ENCODE measurements at regions not wholly inside any gene's neighbourhood (a gene's known extent, or its start where the extent isn't known, plus 50 kb on each side); places are given as distances from the start of the nearest gene placed in this dataset.

DNA sequence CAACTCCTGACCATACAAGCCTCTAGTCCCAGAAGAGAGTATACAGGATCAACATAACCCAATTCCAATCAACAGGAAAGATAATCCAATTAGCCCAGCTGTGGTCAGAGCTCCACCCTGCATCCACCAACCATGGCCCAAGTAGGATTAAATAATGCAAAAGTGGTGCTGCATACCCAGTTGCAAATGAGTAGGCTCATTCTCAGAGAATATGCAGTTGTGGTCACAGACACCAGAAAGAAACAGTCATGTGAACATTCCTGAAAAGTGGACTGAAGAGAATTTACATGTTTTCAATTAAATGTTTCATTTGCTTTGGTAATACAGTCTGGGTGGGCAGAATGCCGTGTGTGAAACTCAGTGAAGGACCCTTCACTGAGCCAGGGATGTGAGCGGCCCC, 167.2 kb upstream of the BMP4 start:
- Histone ChIP-seq H3K4me3 (replicated peaks in 1 of 3) (no peak overlapping the region), H3K36me3 (no peaks in the 10 kb centered on the region), H3K27ac (no peak overlapping the region), H3K27me3 (no peaks in the 10 kb centered on the region), H3K9me3 (no peaks in the 10 kb centered on the region), H3K4me1 (peaks cover 28 to 42% of the 10 kb centered on the region in 2 donors)
- intact Hi-C loops (cut with DNase I), result no loop called here
- 86 to 87% methylated on average over 2 of the region's 2 CpGs for WGBS, 2 donors
- DNase-seq, result no peak
- no peak for TF ChIP-seq POLR2A (IDR thresholded peaks at IDR 0.05)
- TF ChIP-seq, protein P1, sequence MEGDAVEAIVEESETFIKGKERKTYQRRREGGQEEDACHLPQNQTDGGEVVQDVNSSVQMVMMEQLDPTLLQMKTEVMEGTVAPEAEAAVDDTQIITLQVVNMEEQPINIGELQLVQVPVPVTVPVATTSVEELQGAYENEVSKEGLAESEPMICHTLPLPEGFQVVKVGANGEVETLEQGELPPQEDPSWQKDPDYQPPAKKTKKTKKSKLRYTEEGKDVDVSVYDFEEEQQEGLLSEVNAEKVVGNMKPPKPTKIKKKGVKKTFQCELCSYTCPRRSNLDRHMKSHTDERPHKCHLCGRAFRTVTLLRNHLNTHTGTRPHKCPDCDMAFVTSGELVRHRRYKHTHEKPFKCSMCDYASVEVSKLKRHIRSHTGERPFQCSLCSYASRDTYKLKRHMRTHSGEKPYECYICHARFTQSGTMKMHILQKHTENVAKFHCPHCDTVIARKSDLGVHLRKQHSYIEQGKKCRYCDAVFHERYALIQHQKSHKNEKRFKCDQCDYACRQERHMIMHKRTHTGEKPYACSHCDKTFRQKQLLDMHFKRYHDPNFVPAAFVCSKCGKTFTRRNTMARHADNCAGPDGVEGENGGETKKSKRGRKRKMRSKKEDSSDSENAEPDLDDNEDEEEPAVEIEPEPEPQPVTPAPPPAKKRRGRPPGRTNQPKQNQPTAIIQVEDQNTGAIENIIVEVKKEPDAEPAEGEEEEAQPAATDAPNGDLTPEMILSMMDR (IDR thresholded peaks at IDR 0.05), result no peak

DNA sequence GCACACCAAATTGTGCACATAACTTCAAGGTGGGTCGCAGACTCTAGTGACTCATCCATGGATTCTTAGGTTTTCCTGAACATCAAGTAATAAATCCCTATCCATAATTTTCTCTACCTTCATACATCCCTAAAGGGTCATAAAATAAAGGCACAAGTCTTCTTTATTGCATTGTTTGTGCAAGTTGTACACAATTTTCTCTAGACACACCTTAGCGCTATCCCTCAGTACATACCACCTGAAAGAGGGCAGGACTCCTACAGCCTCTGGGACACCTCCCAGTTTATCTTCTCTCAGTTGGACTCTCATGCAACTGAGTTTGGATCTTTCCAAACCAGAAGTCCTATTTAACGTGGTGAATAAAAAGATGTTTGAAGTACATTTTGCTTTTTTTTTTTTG, 168.5 kb upstream of the BMP4 start:
- Histone ChIP-seq H3K4me1 (peaks cover 25 to 38% of the 10 kb centered on the region in 2 donors), H3K27ac (no peak overlapping the region), H3K4me3 (replicated peaks in 1 of 3) (no peak overlapping the region), H3K27me3 (no peaks in the 10 kb centered on the region), H3K9me3 (no peaks in the 10 kb centered on the region), H3K36me3 (no peaks in the 10 kb centered on the region)
- 77 to 93% methylated on average over 3 of the region's 3 CpGs for WGBS, 2 donors
- no peak for DNase-seq
- intact Hi-C loops (cut with DNase I), result no loop called here
- no peak for TF ChIP-seq POLR2A (IDR thresholded peaks at IDR 0.05)
- TF ChIP-seq, protein P1 (IDR thresholded peaks at IDR 0.05), result no peak

DNA sequence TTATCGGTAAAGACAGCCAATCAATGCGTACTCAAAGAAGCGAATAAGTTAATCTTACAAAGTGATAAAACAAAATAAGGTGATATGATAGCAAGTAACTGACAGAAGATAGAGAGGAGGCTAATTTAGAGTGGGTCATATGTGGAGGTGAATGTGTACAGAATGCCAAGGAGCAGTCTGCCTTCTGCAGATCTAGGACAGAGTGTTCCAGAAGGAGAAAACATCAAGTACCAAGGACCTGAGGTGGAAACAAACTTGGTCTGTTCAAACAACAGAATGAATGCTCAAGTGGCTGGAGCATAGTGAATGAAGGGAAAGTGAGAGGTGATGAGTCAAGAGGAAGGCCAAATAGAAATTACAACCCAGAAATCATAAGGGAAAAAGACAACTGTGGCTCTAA, 170.3 kb upstream of the BMP4 start:
- no peaks in the 10 kb centered on the region for H3K36me3 ChIP-seq
- no peaks in the 10 kb centered on the region for H3K27me3 ChIP-seq
- H3K4me3 ChIP-seq (replicated peaks in 1 of 3), result no peak overlapping the region
- H3K9me3 ChIP-seq, result no peaks in the 10 kb centered on the region
- 96 to 97% methylated on average over 3 of the region's 3 CpGs for WGBS, 2 donors
- intact Hi-C loops (cut with DNase I), result no loop called here
- TF ChIP-seq POLR2A (IDR thresholded peaks at IDR 0.05), result no peak
- TF ChIP-seq, protein P1 (IDR thresholded peaks at IDR 0.05), result no peak
- peaks cover 13 to 26% of the 10 kb centered on the region in 2 donors for H3K4me1 ChIP-seq
- peak in 1 of 2 donors; percentile 16 for DNase-seq
- peak overlapping the region in 2 of 3 donors; percentile 19 to 39 for H3K27ac ChIP-seq

DNA sequence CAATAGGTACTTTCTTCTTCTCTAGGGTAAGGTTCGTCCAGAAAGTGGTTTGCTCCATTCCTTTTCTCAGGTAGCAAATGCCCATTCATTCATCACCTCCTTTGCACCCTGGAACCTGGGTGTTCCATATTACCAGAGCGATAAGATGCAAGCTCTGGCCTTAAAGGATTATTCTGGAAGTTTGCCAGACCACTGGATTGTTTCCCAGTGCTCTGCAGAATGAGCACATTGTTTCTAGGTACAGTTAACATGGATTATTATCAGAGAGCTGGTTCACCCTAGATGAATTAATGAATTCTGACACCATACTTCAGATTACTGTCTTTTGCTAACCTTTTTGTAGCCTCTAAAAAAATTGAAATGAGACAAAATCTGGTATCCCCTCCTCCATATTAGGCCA, 170.9 kb upstream of the BMP4 start:
- no peak for TF ChIP-seq POLR2A (IDR thresholded peaks at IDR 0.05)
- TF ChIP-seq, protein P1 (IDR thresholded peaks at IDR 0.05), result no peak
- 32 to 74% methylated on average over 2 of the region's 2 CpGs for WGBS, 2 donors
- DNase-seq, result no peak
- no peaks in the 10 kb centered on the region for H3K27me3 ChIP-seq
- no peaks in the 10 kb centered on the region for H3K9me3 ChIP-seq
- intact Hi-C loops (cut with DNase I), result no loop called here
- no peak overlapping the region for H3K4me3 ChIP-seq (replicated peaks in 1 of 3)
- H3K36me3 ChIP-seq, result no peaks in the 10 kb centered on the region
- H3K27ac ChIP-seq, result peak overlapping the region in 1 of 3 donors; percentile 19
- H3K4me1 ChIP-seq, result peaks cover 13 to 26% of the 10 kb centered on the region in 2 donors

DNA sequence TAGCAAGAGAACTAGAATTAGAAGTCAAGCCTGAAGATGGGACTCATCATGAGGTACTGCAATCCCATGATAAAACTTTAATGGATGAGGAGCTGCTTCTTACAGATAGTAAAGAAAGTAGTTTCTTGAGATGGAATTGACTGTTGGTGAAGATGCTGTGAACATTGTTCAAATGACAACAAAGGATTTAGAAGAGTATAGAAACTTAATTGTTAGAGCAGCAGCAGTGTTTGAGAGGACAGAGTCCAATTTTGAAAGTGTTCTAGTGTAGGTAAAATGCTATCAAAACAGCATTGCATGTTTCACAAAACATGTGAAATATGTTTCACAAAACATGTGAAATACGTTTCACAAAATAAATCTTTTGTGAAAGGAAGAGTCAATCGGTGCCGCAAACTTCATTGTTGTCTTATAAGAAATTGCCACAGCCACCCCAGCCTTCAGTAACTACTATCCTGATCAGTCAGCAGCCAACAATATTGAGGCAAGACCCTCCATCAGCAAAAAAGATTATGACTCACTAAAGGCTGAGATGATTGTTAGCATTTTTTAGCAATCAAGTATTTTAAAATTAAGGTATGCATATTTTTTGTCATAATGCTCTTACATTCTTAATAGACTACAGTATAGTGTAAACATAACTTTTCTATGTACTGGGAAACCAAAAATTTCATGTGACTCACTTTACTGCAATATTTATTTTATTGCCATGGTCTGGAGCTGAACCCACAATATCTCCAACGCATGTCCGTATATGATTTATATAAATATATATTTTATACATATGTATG, 173.4 kb upstream of the BMP4 start:
- no peaks in the 10 kb centered on the region for H3K27me3 ChIP-seq
- H3K9me3 ChIP-seq, result no peaks in the 10 kb centered on the region
- H3K4me3 ChIP-seq (replicated peaks in 1 of 3), result no peak overlapping the region
- TF ChIP-seq, protein P1 (IDR thresholded peaks at IDR 0.05), result no peak
- no peak for TF ChIP-seq POLR2A (IDR thresholded peaks at IDR 0.05)
- peaks cover 13 to 26% of the 10 kb centered on the region in 2 donors for H3K4me1 ChIP-seq
- DNase-seq, result no peak
- intact Hi-C loops (cut with DNase I), result no loop called here
- no peaks in the 10 kb centered on the region for H3K36me3 ChIP-seq
- H3K27ac ChIP-seq, result no peak overlapping the region
- 77% methylated on average over 5 of the region's 5 CpGs for WGBS, 2 donors
